GM12875 (cell line): ENCODE measurements at regions not wholly inside any gene's neighbourhood (a gene's known extent, or its start where the extent isn't known, plus 50 kb on each side); places are given as distances from the start of the nearest gene placed in this dataset.

ENCODE experiments used
- H3K4me3 ChIP-seq: one replicate; pipeline ENCODE4 v1.5.1; 2011; ENCODE audit warnings: low read depth, low read length, control low read depth
- TF ChIP-seq, protein P1 (sequence below): IDR thresholded peaks from 2 replicates; pipeline ENCODE4 v1.5.1; 2011; ENCODE audit warnings: low read depth, mild to moderate bottlenecking, control low read depth, inconsistent platforms, low read length, moderate library complexity, borderline replicate concordance; ENCODE audit not compliant: insufficient read depth

DNA sequence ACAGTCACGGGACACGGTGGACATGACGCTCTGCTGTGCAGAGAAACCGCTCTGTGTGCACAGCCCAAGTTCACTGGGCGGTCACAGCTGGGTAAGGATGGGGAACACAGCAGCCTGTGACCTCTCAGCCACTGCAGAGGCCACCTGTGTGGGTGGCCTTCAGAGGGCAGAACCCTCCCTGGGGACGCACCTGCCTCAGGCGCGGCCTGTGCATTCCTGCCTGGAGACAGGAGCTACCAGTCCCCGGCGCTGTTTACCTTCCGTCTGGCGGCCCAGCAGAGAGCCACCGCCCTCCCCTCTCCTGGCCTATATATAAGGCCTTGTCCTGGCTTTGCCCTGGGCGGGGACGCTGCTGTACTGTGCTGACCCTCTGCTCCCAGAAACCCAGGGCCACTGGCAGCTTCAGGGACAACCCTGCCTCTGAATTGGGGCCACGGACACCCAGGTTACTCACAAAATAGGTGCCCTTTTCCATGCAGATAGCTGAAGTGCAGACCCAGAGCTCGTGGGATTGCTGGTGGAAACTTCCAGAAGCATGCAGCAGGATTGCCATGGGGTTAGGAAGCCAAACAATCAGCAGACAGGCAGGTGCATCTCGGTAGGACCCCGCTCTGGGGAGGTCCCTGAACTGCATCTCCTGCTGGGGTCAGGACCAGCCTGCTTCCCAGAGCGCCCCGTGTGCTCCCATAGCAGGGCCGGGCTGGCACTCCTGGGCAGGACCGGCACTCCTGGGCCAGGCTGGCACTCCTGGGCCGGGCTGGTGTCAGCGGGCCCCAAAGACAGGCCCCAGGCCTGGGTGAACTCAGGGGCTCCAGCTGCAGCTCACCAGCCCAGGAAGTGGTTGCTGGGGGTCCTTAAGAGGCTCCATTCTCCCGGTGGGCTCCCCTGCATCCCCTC, 83.6 kb downstream of the SIK1 start:
- H3K4me3 ChIP-seq, result no peak overlapping the region
- TF ChIP-seq, protein P1, sequence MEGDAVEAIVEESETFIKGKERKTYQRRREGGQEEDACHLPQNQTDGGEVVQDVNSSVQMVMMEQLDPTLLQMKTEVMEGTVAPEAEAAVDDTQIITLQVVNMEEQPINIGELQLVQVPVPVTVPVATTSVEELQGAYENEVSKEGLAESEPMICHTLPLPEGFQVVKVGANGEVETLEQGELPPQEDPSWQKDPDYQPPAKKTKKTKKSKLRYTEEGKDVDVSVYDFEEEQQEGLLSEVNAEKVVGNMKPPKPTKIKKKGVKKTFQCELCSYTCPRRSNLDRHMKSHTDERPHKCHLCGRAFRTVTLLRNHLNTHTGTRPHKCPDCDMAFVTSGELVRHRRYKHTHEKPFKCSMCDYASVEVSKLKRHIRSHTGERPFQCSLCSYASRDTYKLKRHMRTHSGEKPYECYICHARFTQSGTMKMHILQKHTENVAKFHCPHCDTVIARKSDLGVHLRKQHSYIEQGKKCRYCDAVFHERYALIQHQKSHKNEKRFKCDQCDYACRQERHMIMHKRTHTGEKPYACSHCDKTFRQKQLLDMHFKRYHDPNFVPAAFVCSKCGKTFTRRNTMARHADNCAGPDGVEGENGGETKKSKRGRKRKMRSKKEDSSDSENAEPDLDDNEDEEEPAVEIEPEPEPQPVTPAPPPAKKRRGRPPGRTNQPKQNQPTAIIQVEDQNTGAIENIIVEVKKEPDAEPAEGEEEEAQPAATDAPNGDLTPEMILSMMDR, result no peak

DNA sequence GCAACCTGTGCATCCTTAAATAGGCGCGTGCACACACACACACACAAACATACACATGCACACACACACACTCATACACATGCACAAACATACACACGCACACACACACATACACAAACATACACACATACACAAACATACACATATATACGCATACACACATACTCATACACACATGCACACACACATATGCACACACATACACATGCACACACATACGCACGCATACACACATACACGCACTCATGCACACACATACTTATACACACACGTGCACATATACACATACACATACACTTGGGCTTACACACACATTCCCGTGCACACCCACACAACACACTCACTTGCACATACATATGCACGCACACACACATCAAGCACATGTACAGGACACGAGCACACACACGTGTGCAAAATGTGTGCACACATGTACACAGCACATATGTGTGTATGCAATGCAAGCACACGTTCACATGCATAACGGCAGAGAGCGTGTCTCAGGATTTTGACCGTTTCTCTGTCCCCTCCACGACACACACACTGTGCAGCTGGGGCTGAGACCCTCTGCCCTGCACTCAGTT, 84.5 kb downstream of the SIK1 start:
- TF ChIP-seq, protein P1, result no peak
- no peak overlapping the region for H3K4me3 ChIP-seq

GRCh38 chr21:43341378-43342161, 85.4 kb downstream of the SIK1 start:
- no peak overlapping the region for H3K4me3 ChIP-seq
- TF ChIP-seq, protein P1, result no peak

- TF ChIP-seq, protein P1, result no peak
- no peak overlapping the region for H3K4me3 ChIP-seq
Measured at GRCh38 chr21:43340491-43341377, 86.2 kb downstream of the SIK1 start.

DNA sequence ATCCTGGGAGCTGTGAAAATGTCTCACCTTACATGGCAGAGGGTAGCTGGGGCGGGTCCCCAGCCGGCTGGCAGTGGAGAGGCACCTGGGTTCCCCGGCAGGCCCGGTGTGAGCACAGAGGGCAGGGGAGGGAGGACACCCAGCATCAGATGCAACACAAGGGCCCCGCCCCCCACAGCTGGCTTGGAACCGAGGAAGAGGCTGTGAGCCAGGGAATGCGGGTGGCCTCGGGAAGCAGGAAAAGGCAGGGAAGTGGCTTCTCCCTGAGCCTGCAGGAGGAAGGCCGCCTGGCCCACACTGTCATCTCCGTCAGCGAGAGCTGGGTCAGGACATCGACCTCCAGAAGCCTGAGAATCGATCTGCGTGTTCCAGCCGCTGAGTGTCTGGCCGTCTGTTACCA, 87.3 kb downstream of the SIK1 start:
- TF ChIP-seq, protein P1, result no peak
- H3K4me3 ChIP-seq, result no peak overlapping the region

- TF ChIP-seq, protein P1, result no peak
- no peak overlapping the region for H3K4me3 ChIP-seq
Measured at GRCh38 chr21:43338951-43339350, 88.0 kb downstream of the SIK1 start.
